Activated CD8-positive, alpha-beta memory T cell treated with anti-CD3 and anti-CD28 coated beads for 48 hours (primary cell): ENCODE measurements at regions not wholly inside any gene's neighbourhood (a gene's known extent, or its start where the extent isn't known, plus 50 kb on each side); places are given as distances from the start of the nearest gene placed in this dataset.
"Not testable (repeated sequence)": the region's sequence is repeated elsewhere in the genome, so short reads cannot be mapped to it uniquely, and the experiment has no call there.

ENCODE experiments used
- DNase-seq, 3 experiments: peaks; one replicate each; pipeline ENCODE4 v3.0.0-alpha.2; 2020; ENCODE audit warnings: low read depth in 2 of 3, low spot score in 2 of 3

DNA sequence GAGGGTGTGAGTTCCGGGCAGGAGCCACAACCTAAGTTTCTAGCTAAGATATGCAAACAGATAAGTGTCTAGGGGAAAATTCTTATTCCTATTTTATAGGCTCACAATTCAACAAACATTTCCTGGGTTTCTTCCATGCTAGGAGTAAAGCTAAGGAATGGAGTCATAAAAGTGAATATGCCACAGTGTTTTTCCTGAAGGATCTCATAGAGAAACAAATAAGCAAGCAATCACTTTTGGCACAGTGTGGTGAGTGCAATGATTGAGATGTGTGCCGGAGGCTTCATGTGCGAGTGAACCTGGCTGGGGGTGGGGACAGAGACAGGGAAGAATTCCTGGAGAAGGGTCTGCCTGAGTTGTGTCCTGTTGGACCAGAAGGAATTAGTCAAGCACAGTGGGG, 147.4 kb downstream of the TENT5C start:
- no peak for DNase-seq

DNA sequence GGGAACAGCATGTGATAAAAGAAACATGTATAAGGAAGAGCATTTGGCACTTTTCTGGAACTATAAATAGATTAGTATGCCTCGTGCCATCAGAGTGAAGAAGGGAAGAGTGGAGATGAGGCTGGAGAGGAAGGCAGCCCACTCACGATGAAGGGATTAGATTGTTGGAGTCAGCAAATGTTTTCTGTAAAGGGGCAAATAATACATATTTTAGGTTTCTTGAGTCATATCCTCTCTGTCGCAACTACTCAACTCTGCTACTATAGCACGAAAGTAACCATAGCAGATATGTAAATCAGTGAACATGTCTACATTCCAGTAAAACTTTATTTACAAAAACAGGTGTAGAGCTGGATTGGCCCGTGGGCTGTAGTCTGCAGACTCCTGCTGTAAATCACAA, 147.8 kb downstream of the TENT5C start:
- DNase-seq = no peak

DNA sequence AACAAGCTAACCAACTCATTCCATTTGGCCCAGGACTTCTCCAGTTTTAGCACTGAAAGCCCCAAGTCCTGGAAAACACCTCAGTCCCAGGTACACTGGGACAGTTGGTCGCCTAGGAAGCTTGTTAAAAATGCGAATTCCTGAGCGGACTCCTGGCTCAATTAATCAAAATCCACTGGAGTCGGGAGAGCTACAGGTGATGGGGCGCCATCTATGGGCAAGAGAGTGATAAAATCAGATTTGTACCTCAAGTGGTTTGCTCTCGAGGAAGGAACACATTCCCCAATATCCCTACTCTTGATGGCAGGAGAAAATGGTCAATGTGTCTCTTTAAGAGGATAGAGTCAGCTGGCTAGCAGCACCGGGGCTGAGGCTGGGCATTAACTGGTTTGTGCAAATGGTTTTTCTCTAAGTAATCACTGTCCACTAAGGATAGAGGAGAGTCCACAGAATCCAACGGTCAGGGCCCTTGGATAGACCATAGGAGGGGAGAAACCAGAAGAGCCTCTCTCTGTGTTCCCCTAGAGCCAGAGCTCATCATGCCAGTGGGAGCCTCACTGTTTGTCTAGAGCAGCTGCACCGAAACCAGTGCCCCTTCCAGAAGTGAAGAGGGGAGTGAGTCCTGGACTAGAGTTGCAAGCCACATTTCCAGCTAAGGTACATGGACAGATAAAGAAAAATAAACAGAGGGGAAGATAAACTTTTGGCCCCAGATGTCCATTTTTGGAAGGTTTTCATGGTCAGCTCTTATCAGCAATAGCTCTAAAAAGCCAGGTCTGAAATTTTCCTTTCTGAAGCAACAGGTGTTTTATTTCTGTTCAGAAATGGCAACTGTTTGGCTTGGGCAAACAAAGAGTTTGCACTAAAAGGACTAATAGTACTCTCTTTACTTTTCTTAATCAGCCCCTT, 148.5 kb downstream of the TENT5C start:
- DNase-seq = no peak

DNA sequence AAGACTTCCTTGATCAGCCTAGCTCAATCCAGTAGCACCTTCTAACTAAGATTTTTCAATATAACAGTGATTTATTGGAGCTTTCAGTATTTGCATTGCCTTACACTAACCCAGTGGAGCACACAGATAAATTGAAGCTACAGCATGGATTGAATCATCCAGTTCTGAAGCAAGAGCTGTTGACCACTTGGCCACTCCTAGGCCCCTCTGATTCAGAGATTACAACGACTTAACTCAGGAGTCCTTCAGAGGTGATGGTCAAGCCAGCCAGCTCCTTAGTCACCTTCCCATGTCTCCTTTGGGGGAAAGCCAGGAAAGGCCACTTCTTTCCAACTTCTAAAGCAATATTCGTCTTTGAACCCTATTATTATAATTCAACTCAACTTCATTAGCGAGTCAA, 151.8 kb downstream of the TENT5C start:
- DNase-seq = no peak

DNA sequence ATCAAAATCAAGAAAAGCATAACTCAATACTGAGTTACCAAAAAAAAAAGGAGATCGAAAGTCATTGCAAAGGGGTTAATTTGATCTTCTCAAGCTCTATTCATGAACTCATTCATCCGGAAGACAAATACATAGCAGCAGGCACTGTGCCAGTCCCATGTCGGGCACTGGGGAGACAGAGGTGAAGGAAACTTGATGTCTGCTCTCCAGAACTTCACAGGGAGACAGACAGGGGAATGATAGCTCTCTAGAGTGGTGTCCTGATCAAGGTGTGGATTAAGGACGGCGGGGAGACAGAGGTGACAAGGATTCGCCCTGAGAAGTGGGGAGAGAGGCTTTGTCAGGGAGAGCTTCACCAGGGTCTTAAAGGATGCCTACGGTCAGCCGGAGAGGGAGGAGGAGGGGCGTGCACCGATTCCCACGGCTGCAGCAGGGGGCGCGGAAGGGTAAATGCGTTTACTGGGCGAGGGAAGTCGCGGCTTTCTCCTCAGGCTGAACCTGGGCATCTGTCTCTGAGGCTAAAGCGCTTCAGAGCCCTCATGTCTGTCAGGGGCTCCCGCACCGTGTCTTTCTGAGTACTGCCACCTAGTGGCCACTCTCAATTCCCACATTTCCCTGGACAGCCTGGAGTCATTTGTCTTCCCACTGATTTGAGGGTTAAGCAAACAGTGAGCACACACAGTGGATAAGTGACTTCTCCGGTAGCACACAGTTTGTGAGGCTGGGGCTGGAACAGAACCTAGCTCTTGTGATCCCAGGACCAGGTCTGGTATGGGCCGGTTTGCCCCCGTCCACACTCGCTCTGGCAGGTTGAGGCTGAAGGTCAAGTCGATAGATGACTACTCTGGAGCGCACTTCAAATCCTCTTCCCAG, 152.8 kb downstream of the TENT5C start:
- DNase-seq = peak; percentile 25 to 41 (median 25)

DNA sequence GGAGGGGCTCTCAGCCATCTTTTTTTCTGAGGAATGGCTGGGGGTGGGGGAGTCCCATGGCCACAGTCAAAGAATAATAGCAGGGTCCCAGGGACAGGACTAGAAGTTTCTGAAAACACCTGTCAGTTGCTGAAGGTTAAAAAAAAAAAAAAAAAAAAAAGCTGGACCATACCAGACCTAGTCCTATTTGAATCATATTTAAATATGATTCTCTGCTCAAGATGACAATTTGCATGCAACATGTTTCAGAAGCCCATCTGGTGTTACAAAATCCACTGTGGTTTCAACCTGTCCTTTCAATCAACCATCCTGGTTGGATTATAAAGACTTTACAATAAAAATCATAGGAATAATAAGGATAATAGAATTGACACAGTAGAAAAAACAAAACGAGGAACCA, 153.7 kb downstream of the TENT5C start:
- no peak for DNase-seq

DNA sequence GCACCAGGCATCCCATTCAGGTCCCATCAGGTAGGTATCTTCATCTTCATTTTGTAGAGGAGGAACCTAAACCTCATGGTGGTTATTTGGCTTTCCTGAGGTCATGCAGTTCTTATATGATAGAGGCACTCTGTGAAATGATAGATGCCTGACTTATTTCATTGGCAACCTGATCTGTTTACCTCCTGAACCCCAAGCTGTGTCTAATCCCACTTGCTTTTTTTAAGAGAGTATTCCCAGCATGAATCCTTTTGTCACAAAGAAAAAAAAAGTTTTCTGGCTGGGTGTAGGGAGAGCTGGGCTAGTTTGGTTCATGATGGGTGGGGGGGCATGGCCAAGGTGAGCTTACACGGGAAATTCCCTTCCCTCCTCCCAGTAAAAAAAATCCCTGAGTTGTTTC, 154.2 kb downstream of the TENT5C start:
- no peak for DNase-seq

DNA sequence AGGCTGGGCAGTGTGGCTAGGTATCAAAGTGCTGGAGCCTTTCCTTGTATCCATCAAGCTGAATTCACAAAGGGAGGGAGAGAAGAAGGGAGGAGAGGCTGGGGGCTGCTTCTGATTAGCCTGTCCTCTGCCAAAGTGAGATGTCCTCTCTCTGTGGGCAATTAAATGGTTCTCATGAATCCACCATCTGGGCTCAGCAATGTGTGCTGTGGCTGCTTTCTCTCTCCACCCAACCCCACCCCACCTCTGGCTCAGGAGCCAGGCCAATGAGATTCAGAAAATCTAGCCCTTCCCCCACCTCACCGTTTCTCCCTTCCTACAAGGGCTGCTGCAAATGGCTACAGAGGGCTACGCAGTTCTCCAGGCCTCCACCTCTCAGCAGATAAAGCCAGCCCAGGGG, 154.6 kb downstream of the TENT5C start:
- no peak for DNase-seq

DNA sequence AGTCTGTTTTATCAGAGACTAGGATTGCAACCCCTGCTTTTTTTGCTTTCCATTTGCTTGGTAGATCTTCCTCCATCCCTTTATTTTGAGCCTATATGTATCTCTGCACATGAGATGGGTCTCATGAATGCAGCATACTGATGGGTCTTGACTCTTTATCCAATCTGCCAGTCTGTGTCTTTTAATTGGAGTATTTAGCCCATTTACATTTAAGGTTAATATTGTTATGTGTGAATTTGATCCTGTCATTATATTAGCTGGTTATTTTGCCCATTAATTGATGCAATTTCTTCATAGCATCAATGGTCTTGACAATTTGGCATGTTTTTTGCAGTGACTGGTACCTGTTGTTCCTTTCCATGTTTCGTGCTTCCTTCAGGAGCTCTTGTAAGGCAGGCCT, 161.7 kb downstream of the GDAP2 start:
- not testable (repeated sequence) for DNase-seq

DNA sequence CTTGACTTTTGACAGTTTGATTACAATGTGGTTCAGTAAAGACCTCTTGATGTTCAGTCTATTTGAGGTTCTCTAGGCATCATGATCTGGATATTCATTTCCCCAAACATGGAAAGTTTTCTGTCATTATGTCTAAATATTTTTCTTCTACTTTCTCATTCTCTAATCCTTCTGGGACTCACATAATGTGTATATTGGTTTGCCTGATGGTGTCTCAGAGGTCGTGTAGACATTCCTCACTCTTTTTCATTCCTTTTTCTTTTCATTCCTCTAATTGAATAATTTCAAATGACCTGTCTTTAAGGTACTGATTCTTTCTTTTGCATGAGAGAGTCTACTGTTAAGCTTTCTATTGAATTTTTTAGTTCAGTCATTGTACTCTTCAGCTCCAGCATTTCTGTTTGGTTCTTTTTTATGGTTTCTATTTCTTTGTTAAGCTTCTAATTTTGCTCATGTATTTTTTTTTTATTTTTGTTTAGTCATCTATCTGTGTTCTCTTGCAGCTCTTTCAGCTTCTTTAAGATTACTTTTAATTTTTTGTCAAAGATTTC, 158.4 kb downstream of the GDAP2 start:
- DNase-seq = no peak

DNA sequence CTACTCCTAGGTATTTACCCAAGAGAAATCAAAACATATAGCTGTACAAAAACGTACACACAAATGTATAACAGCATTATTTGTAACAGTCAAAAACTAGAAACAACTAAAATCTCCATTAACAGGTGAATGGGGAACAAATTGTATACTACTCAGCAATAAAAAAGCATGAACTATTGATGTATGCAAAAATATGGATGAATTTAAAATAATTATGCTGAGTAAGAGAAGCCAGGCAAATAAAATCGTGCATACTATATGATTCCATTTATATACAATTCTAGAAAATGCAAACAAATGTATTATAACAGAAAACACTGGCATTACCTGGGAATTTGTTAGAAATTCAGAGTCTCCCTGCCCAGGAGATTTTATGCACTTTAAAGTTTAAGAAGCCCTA, 150.1 kb downstream of the GDAP2 start:
- DNase-seq = no peak

DNA sequence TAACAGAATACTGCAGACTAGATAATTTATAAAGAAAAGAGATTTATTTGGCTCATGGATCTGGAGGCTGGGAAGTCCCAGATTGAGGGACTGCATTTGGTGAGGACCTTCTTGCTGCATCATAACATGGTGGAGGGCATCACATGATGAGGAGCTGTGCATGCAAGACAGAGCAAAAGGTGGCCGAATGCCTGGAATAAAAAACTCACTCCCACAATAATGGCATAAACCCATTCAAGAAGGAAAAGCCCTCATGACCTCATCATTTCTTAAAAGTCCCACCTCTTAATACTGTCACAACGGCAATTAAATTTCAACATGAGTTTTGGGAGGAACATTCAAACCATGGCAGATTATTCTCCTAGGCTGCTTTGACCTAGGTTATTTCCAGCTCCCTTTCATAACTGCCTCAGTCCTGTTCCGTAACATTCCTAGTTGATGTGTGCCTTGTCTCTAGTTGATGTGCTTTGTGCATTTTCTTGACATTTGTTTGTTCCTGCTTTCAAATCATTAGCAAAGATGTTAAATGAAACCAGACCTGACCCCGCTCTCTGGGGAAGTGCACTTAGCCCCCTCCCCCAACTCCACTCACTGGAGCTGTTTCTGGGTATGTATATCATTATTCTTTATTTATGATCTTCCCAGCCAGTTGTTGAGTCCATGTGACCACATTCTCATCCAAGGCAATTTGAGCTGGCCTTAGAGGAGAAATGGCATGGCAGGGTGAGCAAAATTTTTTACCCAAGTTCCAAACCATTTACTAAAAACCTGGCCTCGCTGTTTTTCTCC, 148.5 kb downstream of the GDAP2 start:
- no peak for DNase-seq

DNA sequence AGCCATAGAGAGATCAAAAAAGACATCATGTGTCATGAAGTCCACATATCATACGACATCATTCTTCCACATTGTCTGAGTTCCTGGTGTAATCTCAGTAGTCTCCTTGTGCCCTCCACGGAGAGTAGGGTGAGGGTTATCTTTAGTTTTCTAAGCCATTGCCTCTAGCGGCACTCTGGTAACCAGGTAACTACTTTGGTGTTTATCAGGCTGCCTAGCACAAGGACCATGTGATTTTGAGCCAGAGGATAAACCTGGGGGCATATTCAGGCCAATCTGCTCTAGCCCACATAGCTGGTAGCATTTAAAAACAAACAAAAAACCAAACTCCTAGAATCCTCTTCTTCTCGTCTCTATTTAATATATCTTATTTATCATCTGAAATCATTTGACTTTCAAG, 147.4 kb downstream of the GDAP2 start:
- no peak for DNase-seq

DNA sequence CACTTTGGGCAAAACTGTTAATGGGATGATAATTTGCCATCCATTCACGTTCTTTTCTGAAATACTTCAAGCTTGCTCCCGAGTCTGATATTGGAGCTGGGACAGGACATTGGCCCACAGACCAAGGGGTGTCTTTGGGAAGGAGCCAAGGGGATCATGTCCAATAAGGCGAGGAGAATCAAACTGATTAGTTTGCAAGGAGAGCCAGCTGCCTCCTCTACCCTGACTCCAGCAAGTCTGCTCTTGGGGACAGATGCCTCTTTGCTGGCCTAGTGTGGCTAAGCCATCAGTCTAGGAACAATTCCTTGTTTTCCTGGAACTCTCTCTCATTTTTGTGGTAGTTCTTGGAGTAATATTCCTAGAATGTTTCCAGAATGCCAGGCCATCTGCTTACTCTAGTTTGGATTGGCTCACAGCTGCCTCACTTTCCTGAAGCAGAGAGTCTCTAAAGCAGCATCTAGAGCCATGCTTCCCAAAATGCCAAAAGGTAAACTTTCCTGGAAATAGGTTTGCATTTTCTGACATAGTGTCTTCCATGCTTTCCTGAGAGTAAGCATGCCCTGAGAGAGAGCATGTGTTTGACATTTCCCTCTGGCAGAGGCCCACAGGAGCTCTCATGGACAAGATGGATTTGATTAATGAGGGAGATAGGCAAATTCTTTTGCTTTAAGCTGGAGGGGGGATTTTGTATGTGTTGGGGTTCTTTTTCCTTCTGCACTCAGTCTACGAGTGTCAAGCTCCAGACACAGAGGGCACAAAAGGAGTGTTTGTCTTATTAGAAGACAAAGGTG, 145.6 kb downstream of the GDAP2 start:
- no peak for DNase-seq

DNA sequence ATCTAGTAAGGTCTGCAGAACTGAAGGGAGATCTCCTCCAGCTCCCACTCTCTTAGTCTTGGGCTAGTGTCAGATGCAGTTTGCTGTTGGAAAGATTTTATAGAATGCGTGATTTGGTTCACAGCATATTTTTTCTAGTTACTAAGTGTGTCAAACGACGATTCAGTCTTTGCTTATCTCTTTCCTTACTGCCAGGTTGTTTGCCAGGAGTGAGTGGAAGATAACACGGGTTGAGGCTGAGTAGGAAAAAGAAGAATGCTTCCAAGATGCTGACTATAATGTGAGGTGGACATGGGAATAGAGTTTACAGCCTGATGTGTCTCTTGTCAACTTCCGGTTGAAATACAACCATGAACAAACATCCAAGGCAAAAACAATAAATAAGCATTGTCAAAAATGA, 141.4 kb downstream of the GDAP2 start:
- no peak for DNase-seq

DNA sequence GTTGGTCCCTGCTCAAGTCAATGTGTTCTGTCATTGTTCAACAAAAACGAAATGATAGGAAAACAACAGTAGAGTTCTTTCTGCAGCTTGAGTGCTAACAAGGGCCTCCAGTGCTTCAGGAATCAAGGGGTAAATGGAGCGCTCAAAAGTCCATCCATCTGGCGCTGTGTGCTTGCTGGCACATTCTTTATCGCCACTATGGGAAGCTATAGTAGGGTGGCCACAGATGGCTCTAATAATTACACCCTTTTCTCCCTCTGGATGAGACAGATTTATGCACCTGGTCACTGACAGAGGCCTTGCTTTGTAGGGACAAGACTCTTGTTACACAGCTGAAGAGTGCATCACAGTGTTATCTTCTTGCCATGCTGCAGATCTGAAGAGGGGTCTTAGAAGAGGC, 136.0 kb downstream of the GDAP2 start:
- DNase-seq = no peak

DNA sequence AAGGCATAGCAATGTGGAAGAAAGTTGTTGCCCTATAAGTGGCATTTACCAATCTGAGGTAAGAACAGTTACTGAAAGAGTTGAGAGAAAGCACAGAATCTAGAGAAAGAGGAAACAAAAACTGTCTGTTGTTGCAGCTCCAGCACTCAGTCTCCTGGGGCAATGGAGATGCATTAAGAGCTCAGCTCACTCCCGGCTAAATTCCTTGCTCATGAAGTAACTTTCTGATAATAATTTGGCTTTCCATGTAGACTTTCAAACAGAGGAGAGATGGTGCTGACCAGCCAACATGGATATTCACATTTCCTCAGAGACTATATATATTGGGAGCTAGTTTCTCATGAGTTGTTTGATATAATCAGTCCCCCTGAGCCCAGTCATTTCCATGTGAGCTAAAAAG, 135.3 kb downstream of the GDAP2 start:
- no peak for DNase-seq

DNA sequence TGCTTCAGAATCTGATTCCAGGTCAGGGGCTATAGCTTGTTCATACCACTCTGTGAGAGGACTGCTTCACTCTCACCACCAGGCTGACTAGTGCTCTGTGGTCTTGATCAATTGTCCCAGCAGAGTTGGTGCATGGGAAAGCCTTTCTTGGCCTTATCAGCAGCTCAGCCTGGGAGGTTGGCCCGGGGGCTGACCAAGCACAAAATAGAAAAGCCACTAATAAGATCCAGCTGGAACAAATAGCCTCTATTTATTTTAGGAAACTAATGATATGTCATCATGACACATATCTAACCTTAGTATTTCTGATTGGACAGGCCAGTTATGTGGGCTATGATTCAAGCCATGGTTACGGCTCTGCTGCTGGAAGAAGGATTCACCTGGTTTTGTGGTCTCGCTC, 134.2 kb downstream of the GDAP2 start:
- DNase-seq = no peak

DNA sequence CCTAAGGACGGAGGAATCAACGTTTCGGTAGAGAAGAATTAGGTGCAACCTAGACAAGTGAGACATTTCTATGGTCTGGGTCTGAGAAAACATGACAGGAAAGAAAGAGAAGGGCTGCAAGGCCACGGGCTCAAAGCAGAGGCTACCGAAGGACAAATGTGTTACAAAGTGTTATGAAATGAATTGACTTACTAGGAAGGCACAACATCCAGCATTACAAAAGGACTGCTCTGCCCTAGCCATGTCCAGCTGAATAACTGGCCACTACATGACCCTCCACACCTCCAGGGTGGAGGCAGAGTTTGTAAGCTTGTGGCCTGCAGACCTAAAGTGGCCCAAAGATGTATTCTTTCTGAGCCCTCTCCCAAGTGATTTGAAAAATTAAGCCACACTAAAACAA, 133.6 kb downstream of the GDAP2 start:
- no peak for DNase-seq

DNA sequence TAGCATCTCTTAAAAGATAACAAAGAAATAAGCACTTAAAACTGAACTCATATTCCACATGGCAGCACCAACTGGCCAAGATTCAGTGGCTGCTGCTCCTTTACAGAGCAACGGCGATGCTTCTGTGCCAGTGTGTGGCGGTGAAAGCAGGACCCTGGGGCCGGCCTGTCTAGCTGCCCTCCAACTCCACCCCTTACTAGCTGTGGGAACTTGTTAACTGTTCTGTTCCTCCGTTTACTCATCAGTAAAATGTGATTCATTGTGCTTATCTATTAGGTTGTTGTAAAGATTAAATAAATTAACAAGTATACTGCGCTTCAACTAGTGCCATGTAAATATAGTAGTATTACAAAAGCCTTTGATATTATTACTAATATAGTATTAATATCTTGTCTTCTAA, 133.2 kb downstream of the GDAP2 start:
- no peak for DNase-seq
